ENCODE measurements at regions not wholly inside any gene's neighbourhood (a gene's known extent, or its start where the extent isn't known, plus 50 kb on each side); places are given as distances from the start of the nearest gene placed in this dataset.

DNA sequence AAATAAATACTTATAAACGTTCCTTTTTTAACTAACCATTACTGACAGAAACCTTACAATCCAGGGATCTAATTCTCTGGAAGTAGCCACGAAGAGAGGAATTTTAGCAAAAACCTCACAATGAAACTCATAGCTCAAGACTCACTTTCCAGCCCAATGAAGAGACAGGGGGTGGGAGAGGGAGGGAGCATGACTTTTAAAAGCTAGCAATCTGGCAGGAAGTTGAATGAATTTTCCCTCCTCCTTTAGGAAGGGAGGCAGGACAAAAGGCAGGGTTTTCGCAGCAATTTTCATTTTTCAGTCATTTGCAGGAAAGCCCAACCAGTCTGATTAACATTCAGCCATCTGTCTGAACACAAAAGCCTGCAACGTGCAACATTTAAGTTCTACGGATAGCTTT is 381.5 kb upstream of the PSMD7 start:
- WGBS, 2 experiments (ENCODE audit: insufficient coverage in 2 of 2): 37 to 38% methylated on average over 1 to 2 of the region's 5 CpGs
- no peak overlapping the region for H3K4me3 ChIP-seq (ENCODE audit: extremely low read depth, insufficient read depth, low read length, poor library complexity, severe bottlenecking)
- no peaks in the 10 kb centered on the region for H3K9me3 ChIP-seq (ENCODE audit: control insufficient read depth, low read length)
- H3K27ac ChIP-seq (ENCODE audit: low read depth, low read length, severe bottlenecking): peak overlapping the region; percentile 39
- no peaks in the 10 kb centered on the region for H3K4me1 ChIP-seq (ENCODE audit: control insufficient read depth, insufficient read depth, low read length, poor library complexity, severe bottlenecking)
- no peaks in the 10 kb centered on the region for H3K36me3 ChIP-seq (ENCODE audit: control insufficient read depth, insufficient read depth, low read length)

GRCh38 chr16:73912850-73913249 is 383.8 kb upstream of the PSMD7 start:
- no peaks in the 10 kb centered on the region for H3K36me3 ChIP-seq (ENCODE audit: control insufficient read depth, insufficient read depth, low read length)
- no peak overlapping the region for H3K4me3 ChIP-seq (ENCODE audit: extremely low read depth, insufficient read depth, low read length, poor library complexity, severe bottlenecking)
- no peaks in the 10 kb centered on the region for H3K4me1 ChIP-seq (ENCODE audit: control insufficient read depth, insufficient read depth, low read length, poor library complexity, severe bottlenecking)
- 83 to 100% methylated on average over 1 of the region's 1 CpG for WGBS, 2 experiments (ENCODE audit: insufficient coverage in 2 of 2)
- H3K27ac ChIP-seq (ENCODE audit: low read depth, low read length, severe bottlenecking): no peak overlapping the region
- no peaks in the 10 kb centered on the region for H3K9me3 ChIP-seq (ENCODE audit: control insufficient read depth, low read length)

- Histone ChIP-seq H3K4me1 (ENCODE audit: control insufficient read depth, insufficient read depth, low read length, poor library complexity, severe bottlenecking) (no peaks in the 10 kb centered on the region), H3K27ac (ENCODE audit: low read depth, low read length, severe bottlenecking) (no peak overlapping the region), H3K36me3 (ENCODE audit: control insufficient read depth, insufficient read depth, low read length) (no peaks in the 10 kb centered on the region), H3K4me3 (ENCODE audit: extremely low read depth, insufficient read depth, low read length, poor library complexity, severe bottlenecking) (no peak overlapping the region), H3K9me3 (ENCODE audit: control insufficient read depth, low read length) (no peaks in the 10 kb centered on the region)
- 97% methylated on average over 3 of the region's 3 CpGs for WGBS, 2 experiments (ENCODE audit: insufficient coverage in 2 of 2)
These were observed 384.3 kb upstream of the PSMD7 start for GRCh38 chr16:73912281-73912680.

DNA sequence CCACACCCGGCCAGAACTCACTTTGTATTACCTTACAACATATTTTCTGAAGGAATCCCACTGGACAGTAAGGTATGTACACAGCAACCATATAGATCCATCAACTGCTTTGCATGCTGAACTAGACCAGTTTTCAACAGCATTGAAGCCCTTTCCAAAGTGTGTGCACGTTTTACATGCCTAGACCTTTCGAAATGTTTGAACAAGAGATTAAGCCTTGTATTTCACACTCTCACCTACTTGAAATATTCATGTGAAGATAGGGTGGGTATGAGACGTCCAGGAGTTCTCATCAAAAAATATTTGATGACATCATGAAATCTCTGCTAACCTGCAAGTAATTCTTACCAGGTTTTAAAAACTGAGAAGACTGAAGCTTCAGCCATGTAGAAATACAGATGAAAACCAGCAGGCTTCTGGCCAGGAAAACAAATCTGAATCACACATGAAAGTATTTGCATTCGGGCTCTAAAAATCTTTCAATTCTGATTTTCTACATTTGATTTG is 387.0 kb upstream of the PSMD7 start:
- Histone ChIP-seq H3K4me3 (ENCODE audit: extremely low read depth, insufficient read depth, low read length, poor library complexity, severe bottlenecking) (no peak overlapping the region), H3K36me3 (ENCODE audit: control insufficient read depth, insufficient read depth, low read length) (no peaks in the 10 kb centered on the region), H3K9me3 (ENCODE audit: control insufficient read depth, low read length) (no peaks in the 10 kb centered on the region), H3K4me1 (ENCODE audit: control insufficient read depth, insufficient read depth, low read length, poor library complexity, severe bottlenecking) (no peaks in the 10 kb centered on the region), H3K27ac (ENCODE audit: low read depth, low read length, severe bottlenecking) (no peak overlapping the region)
- WGBS, 2 experiments (ENCODE audit: insufficient coverage in 2 of 2): 80 to 86% methylated on average over 2 of the region's 5 CpGs

- peak overlapping the region; percentile 16 for H3K4me3 ChIP-seq (ENCODE audit: extremely low read depth, insufficient read depth, low read length, poor library complexity, severe bottlenecking)
- 0% methylated on average over 3 to 5 of the region's 7 CpGs for WGBS, 2 experiments (ENCODE audit: insufficient coverage in 2 of 2)
- no peak overlapping the region for H3K27ac ChIP-seq (ENCODE audit: low read depth, low read length, severe bottlenecking)
- peaks cover 5% of the 10 kb centered on the region for H3K4me1 ChIP-seq (ENCODE audit: control insufficient read depth, insufficient read depth, low read length, poor library complexity, severe bottlenecking)
- H3K36me3 ChIP-seq (ENCODE audit: control insufficient read depth, insufficient read depth, low read length): no peaks in the 10 kb centered on the region
- H3K9me3 ChIP-seq (ENCODE audit: control insufficient read depth, low read length): no peaks in the 10 kb centered on the region
These were observed 405.5 kb upstream of the PSMD7 start for GRCh38 chr16:73891129-73891542.

GRCh38 chr16:73890186-73891128 is 406.2 kb upstream of the PSMD7 start:
- Histone ChIP-seq H3K4me3 (ENCODE audit: extremely low read depth, insufficient read depth, low read length, poor library complexity, severe bottlenecking) (peak overlapping the region; percentile 16), H3K27ac (ENCODE audit: low read depth, low read length, severe bottlenecking) (no peak overlapping the region), H3K9me3 (ENCODE audit: control insufficient read depth, low read length) (no peaks in the 10 kb centered on the region), H3K36me3 (ENCODE audit: control insufficient read depth, insufficient read depth, low read length) (no peaks in the 10 kb centered on the region), H3K4me1 (ENCODE audit: control insufficient read depth, insufficient read depth, low read length, poor library complexity, severe bottlenecking) (peaks cover 5% of the 10 kb centered on the region)
- 26 to 58% methylated on average over 6 to 10 of the region's 23 CpGs for WGBS, 2 experiments (ENCODE audit: insufficient coverage in 2 of 2)

DNA sequence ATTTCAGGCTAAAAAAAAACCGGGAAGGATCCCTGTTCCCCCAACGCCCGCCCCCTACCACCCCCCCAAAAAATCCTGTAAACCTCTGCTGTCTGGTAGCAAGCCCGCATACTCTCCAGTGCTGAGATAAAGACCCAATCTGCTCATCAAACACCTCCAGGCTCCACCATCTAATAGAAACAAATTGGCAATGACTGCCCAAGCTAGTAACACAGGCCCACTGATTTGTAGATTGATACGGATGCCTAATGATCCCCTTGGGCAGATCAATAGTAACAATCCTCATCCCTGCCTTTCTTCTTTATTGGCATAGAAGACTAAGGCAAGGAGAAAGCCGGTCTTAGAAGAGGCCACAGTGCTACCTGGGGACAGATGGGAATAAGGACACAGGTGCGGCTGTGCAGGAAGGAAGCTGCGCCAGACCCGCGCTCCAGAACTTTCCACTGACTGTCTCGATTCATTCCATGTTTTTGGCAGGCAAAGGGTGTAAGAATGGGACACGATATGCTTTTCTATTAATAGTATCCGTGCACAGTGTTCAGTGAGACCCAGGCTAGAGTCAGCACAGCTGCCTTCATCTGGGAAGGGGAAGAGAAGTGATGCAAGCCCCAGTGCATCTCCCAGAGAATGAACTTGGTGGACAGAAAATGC is 407.6 kb upstream of the PSMD7 start:
- WGBS, 2 experiments (ENCODE audit: insufficient coverage in 2 of 2): 90 to 97% methylated on average over 7 to 9 of the region's 13 CpGs

DNA sequence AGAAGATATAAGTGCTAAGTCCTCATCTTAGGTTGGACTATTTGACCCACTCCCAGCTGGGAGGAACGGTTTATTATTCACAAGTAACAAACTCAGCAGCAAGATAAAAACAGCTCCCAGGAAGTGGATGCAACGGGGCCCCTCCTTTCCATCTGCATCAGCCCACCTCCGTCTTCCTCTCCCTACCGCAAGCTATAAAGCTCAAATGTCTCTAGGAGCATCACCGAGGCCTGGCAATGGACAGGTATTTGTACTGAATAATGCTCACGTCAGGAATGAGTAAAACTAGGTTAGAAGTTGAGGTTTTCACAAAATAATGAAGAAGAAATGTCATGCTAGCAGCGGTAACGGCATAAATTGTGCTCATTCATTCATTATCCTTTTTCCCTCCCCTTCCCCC is 408.7 kb upstream of the PSMD7 start:
- no peaks in the 10 kb centered on the region for H3K36me3 ChIP-seq (ENCODE audit: control insufficient read depth, insufficient read depth, low read length)
- no peak overlapping the region for H3K4me3 ChIP-seq (ENCODE audit: extremely low read depth, insufficient read depth, low read length, poor library complexity, severe bottlenecking)
- H3K27ac ChIP-seq (ENCODE audit: low read depth, low read length, severe bottlenecking): no peak overlapping the region
- H3K9me3 ChIP-seq (ENCODE audit: control insufficient read depth, low read length): no peaks in the 10 kb centered on the region
- 82 to 94% methylated on average over 4 to 7 of the region's 8 CpGs for whole genome bisulfite sequencing, 2 experiments (ENCODE audit: insufficient coverage in 2 of 2)
- peaks cover 5% of the 10 kb centered on the region for H3K4me1 ChIP-seq (ENCODE audit: control insufficient read depth, insufficient read depth, low read length, poor library complexity, severe bottlenecking)

More for the DNA sequence above, 407.6 kb upstream of the PSMD7 start:
- Histone ChIP-seq H3K4me3 (ENCODE audit: extremely low read depth, insufficient read depth, low read length, poor library complexity, severe bottlenecking) (no peak overlapping the region), H3K9me3 (ENCODE audit: control insufficient read depth, low read length) (no peaks in the 10 kb centered on the region), H3K36me3 (ENCODE audit: control insufficient read depth, insufficient read depth, low read length) (no peaks in the 10 kb centered on the region), H3K27ac (ENCODE audit: low read depth, low read length, severe bottlenecking) (no peak overlapping the region), H3K4me1 (ENCODE audit: control insufficient read depth, insufficient read depth, low read length, poor library complexity, severe bottlenecking) (peaks cover 5% of the 10 kb centered on the region)

DNA sequence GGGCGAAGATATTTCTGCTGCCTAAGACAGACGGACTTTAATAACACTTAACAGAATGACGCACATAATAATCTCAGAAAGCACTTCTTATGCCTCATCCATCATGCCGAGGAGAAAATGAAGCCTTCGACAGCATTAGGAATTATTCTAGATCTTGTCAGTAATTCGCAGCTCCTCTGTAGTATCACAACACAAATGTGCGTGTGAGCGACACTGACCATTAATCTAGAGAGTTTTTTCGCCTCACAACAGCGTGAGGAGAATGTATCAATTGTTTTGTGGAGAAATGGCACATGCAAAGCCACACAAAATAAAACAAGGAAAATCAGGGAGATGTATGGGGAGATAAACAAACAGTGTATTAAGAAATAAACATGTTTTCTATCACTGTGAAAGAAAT is 410.2 kb upstream of the PSMD7 start:
- Histone ChIP-seq H3K27ac (ENCODE audit: low read depth, low read length, severe bottlenecking) (no peak overlapping the region), H3K36me3 (ENCODE audit: control insufficient read depth, insufficient read depth, low read length) (no peaks in the 10 kb centered on the region), H3K4me1 (ENCODE audit: control insufficient read depth, insufficient read depth, low read length, poor library complexity, severe bottlenecking) (peaks cover 5% of the 10 kb centered on the region), H3K4me3 (ENCODE audit: extremely low read depth, insufficient read depth, low read length, poor library complexity, severe bottlenecking) (no peak overlapping the region), H3K9me3 (ENCODE audit: control insufficient read depth, low read length) (no peaks in the 10 kb centered on the region)
- WGBS, 2 experiments (ENCODE audit: insufficient coverage in 2 of 2): 80 to 91% methylated on average over 3 to 8 of the region's 10 CpGs

DNA sequence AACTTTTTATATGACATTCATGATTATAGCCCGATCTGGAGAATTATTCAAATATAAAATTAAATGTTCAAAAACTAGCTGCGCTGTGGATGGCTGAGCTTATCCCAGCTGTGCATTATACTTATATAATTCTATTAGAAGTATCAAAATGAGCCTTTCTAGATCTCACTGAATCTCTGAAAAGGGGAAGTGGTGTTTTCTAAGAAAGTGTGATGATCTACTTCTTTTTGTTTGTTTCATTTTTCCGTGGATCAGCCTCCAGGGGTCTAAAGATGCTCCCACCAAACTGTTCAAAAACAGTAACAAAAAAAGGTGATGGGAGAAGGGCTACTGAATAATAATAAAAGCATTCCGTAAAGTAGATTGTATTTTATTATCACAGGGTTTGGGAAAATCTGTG is 411.3 kb upstream of the PSMD7 start:
- H3K27ac ChIP-seq (ENCODE audit: low read depth, low read length, severe bottlenecking): no peak overlapping the region
- H3K4me3 ChIP-seq (ENCODE audit: extremely low read depth, insufficient read depth, low read length, poor library complexity, severe bottlenecking): no peak overlapping the region
- H3K4me1 ChIP-seq (ENCODE audit: control insufficient read depth, insufficient read depth, low read length, poor library complexity, severe bottlenecking): no peaks in the 10 kb centered on the region
- H3K36me3 ChIP-seq (ENCODE audit: control insufficient read depth, insufficient read depth, low read length): no peaks in the 10 kb centered on the region
- WGBS, 2 experiments (ENCODE audit: insufficient coverage in 2 of 2): 100% methylated on average over 1 of the region's 4 CpGs; no CpG with 5 or more reads in 1 of the 2 experiments
- H3K9me3 ChIP-seq (ENCODE audit: control insufficient read depth, low read length): no peaks in the 10 kb centered on the region
